Activated CD8-positive, alpha-beta memory T cell treated with anti-CD3 and anti-CD28 coated beads for 4 hours (primary cell): ENCODE measurements at regions not wholly inside any gene's neighbourhood (a gene's known extent, or its start where the extent isn't known, plus 50 kb on each side); places are given as distances from the start of the nearest gene placed in this dataset.
"Not testable (repeated sequence)": the region's sequence is repeated elsewhere in the genome, so short reads cannot be mapped to it uniquely, and the experiment has no call there.

Source experiments
- DNase-seq, 2 donors: peaks; one replicate each; pipeline ENCODE4 v3.0.0-alpha.2; 2020; ENCODE audit warnings: low read depth in 2 of 2

DNA sequence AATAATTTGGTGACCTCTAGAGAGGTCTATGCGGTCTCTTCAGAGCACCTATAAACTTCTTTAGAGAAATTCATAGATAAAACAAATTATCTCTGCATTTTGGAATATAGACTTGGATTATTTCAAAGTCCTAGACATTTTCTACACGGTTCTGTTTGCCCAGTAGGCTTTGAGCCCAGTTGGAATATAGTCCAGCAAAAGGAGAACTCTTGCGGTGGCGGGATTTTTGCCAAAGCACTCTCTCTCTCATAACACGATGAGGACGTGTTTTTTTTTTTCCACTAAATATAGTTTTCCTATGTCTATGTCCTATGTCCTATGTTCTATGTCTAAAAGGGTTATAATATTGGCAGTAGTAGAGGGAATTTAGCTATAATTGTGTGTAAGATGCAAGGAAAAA lies 164.9 kb upstream of the AGR3 start:
- DNase-seq, result no peak

DNA sequence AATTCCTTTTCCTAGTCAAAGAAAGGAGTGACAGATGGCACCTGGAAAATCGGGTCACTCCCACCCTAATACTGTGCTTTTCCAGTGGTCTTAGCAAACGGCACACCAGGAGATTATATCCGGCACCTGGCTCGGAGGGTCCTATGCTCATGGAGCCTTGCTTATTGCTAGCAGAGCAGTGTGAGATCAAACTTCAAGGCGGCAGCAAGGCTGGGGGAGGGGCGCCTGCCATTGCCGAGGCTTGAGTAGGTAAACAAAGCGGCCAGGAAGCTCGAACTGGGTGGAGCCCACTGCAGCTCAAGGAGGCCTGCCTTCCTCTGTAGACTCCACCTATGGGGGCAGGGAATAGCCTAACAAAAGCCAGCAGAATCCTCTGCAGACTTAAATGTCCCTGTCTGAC lies 171.4 kb upstream of the AGR3 start:
- not testable (repeated sequence) for DNase-seq

DNA sequence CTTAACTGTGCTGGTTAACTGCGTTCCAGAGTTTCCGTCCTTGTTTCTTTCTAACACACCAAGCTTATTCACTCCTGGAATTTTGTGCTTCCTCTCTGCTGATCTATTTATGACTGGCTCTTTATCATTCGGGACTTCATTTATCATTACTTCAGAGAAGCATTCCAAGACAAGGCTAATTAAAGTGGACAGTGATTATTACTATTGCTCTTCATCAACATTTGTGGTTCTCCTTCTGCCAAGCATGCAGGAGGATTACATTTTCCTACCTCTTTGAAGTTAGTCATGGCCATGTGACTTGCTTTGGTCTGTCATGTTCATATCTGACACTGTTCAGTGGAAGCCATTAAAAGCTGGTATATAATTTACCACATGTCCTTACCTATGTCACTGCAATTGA lies 172.4 kb upstream of the AGR3 start:
- DNase-seq, result no peak

DNA sequence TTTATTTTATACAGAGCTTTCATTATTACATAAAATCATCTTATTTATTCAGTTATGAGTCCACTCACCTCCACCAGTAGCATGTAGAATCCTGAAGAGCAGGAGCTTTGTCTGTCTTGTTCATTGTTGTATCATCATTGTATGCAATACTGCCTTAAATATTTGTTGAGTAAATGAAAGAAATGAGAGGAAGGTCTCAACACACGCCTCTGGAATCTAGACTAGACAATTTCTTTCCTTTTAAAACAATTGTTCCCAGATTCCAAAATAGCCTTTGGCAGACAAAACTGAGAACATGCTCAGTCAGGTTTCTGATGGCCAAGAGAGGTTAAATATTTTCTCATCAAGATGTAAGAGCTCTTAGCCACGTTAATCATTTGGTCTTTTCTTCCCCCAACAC lies 173.1 kb upstream of the AGR3 start:
- DNase-seq, result no peak

DNA sequence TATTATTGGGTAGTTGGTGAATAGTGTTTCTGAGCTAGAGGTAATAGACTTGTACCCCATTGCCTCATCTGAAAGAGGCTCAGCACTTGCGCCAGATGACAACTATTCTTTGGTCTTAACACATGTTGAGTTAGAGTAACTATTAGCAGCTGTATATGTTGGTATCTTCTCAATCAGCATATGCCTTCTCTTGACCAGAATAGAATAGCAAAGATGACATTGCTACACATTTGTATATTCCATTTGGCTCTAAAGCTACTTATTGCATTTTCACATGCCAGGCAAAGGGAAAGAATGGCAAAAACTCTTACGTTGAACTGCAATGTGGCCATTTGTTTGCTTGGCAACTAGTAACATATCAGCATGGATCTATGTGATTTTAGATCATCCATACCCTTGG lies 173.8 kb upstream of the AGR3 start:
- no peak for DNase-seq

DNA sequence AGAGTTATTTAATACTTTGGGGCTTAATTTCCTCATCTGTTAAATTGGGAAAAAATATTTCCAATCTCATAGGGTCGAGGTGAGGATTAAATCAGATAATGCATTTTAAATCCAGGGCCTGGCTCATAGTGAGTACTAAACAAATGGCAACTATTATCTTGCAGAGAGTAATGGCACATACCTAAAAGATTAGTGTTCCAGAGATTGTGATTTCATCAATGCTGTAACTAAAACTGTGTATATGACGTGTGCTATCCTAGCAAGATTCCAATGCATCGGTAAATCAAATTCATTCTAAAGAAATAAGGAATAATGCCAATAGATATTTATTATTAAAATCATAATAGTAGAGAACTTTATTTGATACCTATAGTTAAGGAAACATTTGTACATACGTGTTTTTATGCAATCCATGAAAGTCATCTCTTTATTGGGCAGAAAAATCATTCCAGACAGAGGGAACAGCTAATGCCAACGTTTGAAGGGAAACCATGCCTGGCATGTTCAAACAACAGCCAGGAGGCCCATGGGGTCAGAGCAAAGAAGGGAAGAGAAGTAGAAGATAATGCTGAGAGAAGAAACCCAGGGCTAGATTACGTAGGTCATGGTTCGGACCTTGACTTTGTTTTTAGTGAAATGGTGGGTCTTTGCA lies 174.8 kb upstream of the AGR3 start:
- DNase-seq, result no peak

DNA sequence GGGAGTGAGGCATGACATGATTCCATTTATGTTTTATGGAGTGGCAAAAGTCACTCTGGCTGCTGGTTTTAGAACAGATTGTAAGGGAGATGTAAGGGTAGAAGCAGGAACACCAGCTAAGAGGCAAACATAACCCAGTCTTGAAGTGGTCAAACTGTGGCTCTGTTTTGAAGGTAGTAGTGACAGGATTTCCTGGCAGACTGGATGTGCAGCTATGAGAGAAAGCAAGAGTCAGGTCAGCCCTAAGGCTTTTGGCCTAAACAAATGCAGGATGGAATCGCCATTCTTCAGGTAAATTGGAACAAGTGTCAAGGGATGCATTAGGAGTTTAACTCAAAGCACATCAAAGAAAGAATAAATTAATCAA lies 175.3 kb upstream of the AGR3 start:
- no peak for DNase-seq

DNA sequence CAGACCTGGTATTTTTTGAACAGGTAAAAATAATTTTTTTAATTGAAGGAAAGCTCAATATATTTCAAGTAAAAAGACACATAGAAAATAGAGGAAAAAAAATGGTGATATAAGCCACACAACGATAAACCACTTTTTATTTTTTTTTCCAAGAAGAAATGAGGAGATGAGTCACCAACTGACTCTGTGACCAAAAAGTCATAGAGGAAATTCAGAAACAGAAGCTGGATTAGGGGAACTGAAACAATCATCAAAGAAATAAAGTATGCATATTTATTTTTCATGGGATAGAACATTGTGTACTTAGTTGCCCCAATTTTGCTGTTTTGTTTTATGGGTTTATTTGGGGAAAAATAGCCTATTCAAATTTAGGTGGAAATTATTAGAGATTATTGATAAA lies 176.8 kb upstream of the AGR3 start:
- no peak for DNase-seq

DNA sequence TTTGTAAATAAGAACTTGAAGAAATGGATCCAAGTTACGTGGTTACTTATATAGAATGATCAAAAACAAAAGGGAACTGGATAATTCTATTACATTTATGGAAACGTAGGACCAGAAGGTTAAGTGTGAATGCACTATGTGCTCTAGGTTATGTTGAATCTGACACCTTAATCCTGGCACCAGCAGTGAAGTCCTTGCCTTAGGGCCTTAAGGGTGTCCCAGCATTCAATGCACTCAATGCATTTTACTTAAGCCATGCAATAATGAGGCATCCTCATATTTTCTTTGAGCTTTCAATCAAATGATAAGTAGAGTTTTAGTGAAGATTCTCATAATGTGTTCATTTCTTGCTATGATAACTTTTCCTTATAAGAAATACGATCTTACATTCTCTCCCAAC lies 178.3 kb upstream of the AGR3 start:
- DNase-seq, result no peak

DNA sequence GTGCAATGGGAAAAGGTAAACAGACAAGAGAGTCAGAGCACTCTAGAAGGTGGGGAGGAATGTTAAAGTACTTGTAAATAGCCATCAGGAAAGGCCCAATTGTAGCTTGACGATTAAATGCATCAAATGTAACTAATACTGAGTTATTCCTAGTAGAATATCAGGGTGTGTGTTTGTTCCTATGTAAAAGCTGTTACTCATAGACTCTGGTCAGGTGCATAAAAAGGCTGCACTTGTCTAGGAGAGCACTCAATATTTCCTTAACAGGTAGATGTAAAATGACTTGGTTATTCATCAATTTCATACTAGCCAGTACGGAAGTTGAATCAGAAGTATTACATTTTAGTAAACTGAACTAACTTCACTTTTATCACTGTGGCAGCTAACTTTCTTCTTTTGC lies 179.7 kb upstream of the AGR3 start:
- DNase-seq, result no peak

DNA sequence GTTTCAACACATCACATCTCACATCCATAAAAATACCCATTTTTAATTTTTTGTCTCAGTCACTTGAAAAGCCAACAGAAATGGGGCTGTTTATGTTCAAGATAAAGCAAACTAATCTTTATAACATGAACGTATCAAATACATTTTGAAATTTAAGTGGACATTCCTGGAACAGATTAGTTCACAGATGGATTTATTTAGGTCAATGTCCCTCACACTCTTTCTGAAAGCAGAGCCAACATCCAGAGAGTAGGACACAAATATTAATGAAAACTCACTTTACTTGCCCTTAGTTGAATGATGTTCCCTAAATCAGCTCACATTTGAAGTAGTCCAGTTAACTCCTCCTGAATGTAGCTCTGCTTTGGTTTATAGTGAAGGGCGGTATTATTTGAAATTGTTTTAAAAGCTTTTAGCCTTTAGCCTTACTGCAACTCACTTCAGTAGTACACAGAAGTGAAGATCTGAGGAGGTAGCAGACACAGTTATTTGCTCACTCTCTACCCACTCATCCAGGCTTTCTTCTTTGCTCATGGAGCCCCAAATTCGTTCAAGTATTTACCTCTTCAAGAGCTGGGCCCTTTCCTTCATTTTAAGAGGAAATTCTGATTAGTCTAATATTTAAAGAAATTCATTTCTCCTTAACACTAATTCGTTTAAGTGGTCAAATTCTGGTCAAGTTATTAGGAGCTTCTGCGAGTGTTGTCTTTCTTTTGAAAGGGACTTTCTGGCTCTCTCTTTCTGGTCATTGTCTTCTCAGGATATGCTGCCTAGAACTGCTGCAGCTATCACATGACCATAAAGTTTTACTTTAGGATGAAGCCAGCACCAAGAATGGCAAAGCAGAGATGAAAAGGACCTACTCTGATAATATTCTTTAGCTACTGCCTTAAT lies 180.6 kb upstream of the AGR3 start:
- no peak for DNase-seq

DNA sequence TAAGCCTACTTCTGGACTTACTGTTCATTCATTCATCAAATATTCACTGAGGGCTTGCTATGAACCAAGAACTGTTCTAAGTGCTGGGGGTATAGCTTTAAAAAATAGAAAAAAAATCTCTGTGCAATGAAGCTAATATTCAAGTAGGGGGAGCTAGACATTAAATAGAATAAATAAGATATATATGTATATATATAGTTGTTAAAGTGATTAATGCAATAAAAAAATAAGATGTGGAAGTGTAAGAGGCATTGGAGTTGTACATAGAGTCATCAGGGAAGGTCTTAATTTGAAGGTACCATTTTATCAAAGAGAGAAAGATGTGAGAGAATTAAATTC lies 181.2 kb upstream of the AGR3 start:
- no peak for DNase-seq

DNA sequence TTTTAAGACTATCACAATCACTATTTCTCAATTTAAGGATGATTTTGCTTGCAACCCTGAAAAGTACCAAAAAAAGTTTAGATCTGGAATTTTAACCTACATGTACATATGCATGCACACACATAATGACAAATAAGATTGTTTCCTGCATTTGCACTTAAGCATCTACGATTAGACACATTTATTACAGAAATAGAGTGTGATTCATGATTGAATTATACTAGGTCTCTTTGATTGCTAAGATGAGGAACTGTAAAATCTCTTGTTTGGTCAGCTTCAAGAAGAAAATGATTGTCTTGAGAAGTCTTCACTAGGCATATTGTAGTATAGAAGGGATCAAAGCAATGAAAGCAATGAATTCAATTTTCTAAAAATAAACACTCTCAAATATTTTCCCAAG lies 185.9 kb upstream of the AGR3 start:
- no peak for DNase-seq

DNA sequence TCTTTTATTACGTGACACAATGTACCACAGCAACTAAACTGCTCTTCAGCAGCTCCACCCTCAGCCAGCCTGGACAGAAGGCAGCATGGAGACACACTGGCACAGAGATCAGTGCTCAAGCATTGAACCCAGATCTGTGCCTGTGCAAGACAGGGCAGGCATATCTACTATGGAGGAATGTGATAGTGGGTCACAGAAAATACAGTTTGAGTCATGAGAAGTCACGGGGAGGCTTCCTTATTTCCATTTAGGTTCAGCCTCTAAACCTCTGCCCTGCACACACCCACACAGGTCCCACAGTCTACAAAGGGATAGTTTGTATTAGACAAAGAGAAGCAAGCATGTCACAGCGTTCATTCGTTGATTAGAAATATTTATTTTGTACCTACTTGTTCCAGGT lies 187.4 kb upstream of the AGR3 start:
- DNase-seq, result no peak

DNA sequence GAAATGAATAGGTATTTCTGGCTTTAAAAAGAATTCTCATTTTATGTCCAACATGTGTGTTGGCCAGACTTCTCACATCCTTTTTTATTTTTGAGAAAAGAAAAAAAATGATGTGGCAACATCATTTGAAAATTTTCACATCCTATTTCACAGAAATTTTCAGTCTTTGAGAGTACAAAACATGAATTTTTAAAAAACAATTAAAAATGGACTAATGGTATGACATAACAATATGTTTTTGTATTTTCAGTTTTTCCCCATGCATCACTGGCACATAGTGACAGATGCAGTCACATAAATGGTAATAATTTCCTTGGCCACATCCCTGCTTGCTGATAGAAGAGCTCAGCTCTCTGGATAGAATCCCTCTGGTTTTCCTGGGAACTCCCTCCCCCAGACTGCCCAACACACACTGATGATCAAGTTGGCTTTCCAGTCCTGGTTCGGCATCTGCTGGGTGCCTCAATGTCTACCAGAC lies 188.5 kb upstream of the AGR3 start:
- no peak for DNase-seq

DNA sequence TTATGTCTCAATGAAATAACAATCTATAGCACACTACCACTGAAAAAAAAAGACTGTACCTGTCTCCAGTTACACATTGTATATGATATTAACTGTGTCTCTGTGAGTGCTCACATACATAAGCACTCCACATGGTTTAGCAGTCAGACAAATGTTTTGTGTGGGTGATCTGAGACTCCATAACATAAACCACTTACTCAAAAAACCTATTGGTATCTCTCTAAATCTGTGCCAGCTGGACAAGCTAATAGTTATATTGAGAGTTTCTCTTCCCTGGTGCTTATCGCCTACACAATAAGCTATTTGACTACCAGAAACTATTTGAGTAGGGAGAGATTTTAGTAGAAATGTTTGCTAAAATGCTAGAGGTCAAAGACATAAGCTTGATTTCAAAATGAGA lies 190.1 kb upstream of the AGR3 start:
- no peak for DNase-seq

DNA sequence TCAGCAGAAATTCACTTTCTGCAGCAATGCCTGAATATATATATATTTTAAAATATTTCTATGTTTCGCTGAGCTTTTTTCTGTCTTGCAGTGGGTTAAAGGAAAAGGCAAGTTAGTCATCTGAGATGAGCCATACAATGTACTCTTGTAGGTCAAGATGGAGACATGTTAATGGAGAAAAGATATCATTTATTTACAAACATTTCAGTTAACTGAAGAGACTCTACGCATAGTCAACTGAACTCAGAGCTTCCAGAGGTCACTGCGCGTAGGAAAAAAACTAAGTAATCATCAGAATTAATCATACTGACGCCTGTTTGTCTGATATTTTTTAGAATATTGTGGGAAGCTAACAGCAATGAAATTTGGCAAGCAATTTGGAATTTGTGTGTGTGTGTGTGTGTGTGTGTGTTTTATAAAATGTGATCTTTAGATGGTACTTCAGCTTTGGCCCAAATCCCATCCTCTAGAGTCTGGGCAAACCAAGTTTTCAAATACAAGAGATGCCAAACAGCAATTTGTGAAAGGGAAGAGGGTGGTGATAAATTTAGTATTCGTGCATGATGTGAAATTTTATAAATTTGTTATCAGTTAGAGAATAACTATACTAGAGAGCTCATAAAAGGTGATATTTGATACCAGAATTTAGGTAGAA lies 193.9 kb upstream of the AGR3 start:
- DNase-seq, result no peak

DNA sequence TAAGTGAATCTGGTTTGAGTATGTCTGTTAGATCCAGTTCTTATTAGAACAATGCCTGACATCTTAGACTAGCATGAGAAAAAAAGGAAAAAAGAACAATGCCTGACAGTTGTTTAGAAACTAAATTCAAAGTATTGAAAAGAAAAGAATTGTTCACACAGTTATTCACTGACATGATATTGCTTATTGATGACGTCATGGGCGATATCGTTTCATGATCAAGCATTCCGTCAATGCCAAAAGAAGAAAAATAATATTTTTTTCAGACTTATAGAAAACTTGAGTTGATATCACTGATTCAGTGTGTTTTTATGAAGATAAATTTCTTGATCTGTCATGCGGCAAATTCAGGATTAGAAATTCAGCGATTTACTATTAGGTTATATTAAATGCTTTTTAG lies 196.5 kb upstream of the AGR3 start:
- DNase-seq, result no peak

DNA sequence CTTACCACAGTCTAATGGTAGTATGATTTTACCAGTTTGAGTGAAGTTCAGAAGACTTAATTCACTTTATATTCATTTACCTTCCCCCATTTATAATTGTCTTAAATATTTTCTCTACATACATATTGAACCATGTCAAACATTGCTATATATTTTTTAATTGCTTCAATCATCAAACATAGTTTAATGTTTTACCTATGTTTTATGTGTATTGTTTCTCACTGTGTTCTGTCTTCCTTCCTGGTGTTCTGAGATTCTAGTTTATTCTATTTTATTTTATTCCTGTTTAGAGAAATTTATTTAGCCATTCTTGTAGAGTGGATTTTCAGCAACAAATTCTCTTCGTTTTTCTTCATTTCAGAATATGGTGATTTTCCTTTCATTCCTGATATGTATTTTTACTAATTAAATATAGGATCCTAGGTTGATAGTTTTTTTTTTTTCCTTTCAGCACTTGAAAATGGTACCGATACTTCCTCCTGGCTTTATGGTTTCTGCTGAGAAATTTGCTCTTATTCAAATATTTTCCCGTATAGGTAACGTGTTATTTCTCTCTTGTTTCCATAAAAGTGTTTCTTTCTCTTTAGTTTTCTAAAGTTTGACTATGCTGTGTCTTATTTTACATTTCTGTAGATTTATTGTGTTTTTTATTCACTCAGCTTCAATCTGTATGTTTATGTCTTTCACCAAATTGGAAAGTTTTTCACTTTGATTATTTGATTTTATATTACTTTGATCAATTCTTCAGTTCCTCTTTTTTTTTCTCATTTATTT lies 201.8 kb upstream of the AGR3 start:
- no peak for DNase-seq

DNA sequence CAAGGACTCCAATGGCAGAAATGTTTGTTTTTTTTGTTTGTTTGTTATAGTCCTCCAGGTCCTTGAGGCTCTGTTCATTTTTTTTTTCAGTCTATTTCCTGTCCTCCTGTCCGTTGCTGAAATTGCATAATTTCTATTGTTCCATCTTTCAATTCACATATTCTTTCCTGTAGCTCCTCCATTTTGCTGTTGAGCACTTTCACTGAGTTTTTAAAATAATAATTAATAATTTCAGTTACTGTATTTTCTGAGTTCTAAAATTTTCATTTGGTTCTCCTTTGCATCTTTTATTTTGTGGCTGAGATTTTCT lies 202.3 kb upstream of the AGR3 start:
- DNase-seq, result no peak

DNA sequence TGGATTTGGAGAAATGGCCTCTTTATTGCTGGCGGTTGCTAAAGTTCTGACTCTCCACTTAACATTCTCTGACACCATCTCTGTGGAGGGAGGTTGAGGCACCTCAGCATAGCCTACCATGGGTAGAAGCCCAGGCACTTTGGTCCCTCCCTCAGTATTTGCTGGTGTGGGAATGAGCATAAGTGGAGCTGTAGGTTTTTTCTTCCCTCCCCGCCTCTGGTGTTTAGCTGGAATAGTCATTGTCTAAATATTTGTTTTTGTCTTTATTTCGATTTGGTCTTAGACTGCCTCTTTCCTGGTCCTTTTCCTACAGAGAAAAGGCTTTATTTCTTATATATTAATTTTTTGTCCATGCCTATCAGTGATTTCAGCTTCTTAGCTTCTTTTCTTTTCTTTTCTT lies 203.4 kb upstream of the AGR3 start:
- DNase-seq, result no peak

DNA sequence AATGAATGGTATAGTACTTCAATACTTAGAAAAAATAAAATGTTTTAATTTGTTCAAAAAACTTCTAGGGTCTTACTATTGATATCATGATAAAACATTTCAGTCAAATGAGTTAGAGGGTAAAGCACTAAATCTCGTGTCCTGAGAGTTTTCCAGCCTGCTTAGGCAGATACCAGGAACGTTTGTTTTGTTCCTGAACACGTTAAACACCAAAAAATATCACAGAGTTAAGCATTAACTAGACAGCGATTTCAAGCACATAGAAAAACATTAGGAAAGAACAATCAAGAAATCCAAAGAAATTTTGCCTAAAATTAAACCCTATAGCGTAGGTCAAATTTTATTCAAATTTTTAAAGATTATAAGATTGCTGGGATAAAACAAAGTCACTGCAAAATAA lies 204.6 kb upstream of the AGR3 start:
- no peak for DNase-seq

DNA sequence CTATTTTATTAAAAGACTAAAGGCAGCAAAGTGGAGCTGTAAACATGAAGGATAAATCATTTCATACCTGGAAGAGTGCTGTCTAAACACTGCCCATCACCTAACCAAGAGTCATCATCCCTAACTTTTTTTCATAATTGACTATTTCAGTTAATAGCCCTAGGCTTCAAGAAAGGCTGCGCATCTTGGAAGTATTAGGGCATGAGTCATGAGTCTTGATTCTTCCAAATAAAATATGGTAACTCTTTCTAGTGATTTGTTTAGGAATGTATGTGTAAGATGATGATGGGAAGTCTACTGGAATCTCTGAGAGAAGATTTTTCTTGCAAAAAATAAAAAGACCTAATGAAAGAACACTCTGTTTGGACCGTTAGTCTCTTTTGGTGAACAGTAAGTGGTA lies 207.7 kb upstream of the AHR start:
- no peak for DNase-seq
